G401 (cell line): ENCODE measurements at regions not wholly inside any gene's neighbourhood (a gene's known extent, or its start where the extent isn't known, plus 50 kb on each side); places are given as distances from the start of the nearest gene placed in this dataset.
"Not testable (repeated sequence)": the region's sequence is repeated elsewhere in the genome, so short reads cannot be mapped to it uniquely, and the experiment has no call there.

Source experiments
- DNase-seq: peaks from one replicate; pipeline ENCODE4 v3.0.0-alpha.2; 2015; ENCODE audit warnings: low spot score
- in situ Hi-C: cut with HindIII; loops from 2 replicates; pipeline ENCODE4 v1.10.0; 2016; ENCODE audit warnings: low sequenced_read_pairs, mixed read lengths

- DNase-seq, in situ Hi-C loops: not testable (repeated sequence)
These were observed 532.9 kb upstream of the SMIM21 start for GRCh38 chr18:75960356-75960755.

GRCh38 chr18:75959150-75959549 lies 531.6 kb upstream of the SMIM21 start:
- in situ Hi-C loops = no loop called here
- no peak for DNase-seq

- in situ Hi-C loops = no loop called here
- DNase-seq = no peak
These were observed 531.2 kb upstream of the SMIM21 start for GRCh38 chr18:75958683-75959082.

DNA sequence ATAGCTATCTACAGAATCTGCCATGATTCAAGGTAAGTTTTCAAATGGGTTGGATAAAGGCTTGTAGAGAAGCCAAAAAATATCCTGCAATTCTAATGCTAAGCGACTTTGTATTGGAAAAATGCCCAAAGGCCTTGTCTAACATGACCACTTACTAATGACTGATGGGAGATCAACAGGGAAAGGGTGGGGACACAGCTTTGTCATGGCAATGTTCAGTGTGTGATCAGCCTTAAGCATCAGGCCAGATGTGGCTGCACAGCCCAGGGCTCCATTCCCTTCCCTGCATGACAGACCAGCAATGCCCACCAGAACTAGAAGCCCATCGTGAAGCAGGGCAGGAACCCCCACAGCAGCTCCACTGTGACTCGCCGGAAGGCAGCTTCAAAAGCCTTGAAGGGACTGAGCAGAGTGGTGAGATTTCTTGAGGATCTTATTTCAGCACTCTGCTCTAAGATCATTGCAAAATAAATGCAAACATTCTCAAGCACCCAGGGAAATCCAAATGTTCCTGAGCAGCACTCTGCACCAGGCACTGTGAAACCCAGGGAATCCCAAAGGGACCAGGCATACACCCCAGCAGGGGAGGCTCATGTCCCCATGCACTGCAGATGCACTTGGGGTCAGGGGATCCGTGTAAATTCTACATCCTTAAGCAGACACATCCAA lies 517.9 kb upstream of the SMIM21 start:
- in situ Hi-C loops = no loop called here
- DNase-seq = no peak

DNA sequence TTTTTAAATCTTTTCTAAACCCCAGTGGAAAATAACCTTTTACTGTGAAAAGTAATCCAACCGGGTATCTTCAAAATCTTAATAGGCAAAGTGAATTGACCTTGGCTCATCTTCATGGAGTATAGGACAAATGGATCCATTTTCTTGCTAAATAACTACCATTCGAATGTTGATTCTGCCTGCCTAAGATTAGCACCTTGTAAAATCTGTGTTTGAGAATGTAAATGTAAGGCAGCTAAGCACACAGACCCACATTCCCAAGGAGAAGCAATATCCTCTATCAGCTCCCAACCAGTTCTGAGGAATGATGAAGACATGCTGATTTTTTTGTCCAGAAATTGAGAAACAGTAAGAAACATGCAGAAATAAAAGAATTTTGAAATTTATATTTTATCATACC lies 509.8 kb upstream of the SMIM21 start:
- no peak for DNase-seq
- in situ Hi-C loops = no loop called here

DNA sequence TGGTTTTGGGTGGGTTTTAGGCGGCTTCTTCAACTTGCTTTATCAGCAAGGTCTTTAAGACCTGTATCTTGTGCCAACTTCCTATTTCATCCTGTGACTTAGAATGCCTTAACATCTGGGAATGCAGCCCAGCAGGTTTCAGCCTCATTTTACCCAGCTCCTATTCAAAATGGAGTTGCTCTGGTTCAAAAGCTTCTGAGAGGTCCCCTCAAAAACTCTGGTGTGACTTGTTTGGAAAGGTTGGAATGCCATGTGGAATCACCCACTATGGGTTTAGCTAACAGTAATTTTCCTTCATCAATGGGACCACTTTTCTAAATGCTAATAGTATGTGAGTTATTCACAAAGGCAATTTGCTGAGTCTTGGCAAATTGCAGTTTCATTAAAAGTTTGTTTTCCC lies 509.4 kb upstream of the SMIM21 start:
- in situ Hi-C loops = no loop called here
- DNase-seq = no peak

GRCh38 chr18:75931079-75931478 lies 503.6 kb upstream of the SMIM21 start:
- in situ Hi-C loops = no loop called here
- no peak for DNase-seq

GRCh38 chr18:75928706-75929105 lies 501.2 kb upstream of the SMIM21 start:
- DNase-seq = no peak
- in situ Hi-C loops = no loop called here

GRCh38 chr18:75927791-75928190 lies 500.3 kb upstream of the SMIM21 start:
- in situ Hi-C loops = no loop called here

DNA sequence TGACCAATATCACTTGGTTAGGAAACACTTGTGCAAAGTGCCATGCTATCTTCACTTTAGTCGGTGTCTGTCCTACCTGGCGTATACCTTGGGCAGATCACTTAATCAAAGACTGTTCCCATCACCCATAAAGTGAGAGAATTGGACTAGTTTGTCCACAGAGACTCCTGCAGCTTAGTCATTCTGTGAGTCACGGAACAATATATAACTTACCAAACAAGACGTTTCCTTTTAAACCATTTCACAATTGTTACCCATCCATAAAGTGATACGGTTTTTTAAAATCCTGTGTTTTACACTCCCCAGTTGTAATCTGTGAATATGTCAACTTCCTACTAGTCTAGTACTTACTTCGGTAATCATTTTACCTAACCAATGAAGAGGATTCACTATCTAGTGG lies 499.3 kb upstream of the SMIM21 start:
- DNase-seq = no peak
- in situ Hi-C loops = no loop called here

More at GRCh38 chr18:75927791-75928190, 500.3 kb upstream of the SMIM21 start:
- no peak for DNase-seq

DNA sequence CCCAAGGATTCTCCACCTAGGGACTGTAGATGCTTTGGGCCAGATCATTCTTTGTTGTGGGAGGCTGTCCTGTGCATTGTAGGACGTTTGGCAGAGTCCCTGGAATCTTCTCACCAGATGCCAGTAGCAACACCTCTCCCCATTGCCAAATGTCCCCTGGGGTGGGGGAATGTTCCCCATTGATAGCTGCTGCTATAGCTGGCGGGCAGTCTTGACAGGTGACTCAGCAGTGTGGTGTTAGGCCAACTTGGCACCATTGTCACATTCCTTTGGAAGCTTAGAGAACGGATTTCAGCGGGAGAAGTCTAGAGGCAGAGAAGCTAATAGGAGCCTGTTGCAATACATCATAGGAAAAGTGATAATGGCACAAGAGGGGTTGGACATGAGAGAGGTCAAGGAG lies 495.7 kb upstream of the SMIM21 start:
- in situ Hi-C loops = no loop called here
- peak; percentile 79 for DNase-seq

GRCh38 chr18:75916624-75916982 lies 489.1 kb upstream of the SMIM21 start:
- peak; percentile 9 for DNase-seq
- in situ Hi-C loops = no loop called here

GRCh38 chr18:75915941-75916623 lies 488.6 kb upstream of the SMIM21 start:
- DNase-seq = peak; percentile 48
- in situ Hi-C loops = no loop called here

DNA sequence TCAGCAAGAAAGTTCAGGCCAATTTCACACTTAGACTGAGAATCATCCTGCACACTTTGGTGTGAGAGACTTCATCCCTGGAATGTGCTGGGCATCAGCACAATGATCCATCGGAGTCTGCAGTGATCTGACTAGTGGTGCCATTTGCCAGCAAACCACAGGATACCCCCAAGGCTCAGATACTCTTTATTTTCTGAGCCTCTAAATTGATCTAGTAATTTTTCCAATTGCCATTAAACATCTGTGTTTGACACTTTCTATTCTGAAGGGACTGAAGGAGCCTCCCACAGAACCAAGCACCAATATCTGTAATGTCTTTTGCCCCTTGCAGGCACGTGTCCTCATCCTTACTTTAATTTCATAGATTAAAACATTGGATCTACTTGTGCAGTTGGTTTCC lies 485.3 kb upstream of the SMIM21 start:
- in situ Hi-C loops = no loop called here

GRCh38 chr18:75904416-75904815 lies 476.9 kb upstream of the SMIM21 start:
- no peak for DNase-seq
- in situ Hi-C loops = no loop called here

More for the DNA sequence above, 485.3 kb upstream of the SMIM21 start:
- DNase-seq = no peak

- no peak for DNase-seq
- in situ Hi-C loops = no loop called here
These were observed 471.1 kb upstream of the SMIM21 start for GRCh38 chr18:75898651-75899050.

DNA sequence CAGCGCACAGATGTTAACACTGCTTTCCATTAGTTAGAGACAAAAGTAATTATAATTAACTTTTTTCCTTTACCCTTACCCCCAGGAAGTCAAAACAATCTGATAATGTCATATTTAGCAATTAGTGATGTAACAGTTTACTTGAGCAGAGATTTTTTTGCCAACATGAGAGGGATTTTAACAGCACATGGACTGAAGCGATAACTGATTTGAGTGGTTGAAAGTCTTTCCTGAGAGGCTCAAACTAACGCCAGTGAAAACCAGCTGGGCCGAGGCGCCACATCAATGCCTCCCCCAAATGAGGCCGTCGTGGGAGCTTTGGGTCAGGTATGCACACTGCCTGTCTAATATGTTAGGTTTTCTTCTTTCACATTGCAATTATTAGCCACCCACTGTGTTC lies 469.9 kb upstream of the SMIM21 start:
- in situ Hi-C loops = no loop called here
- DNase-seq = no peak

DNA sequence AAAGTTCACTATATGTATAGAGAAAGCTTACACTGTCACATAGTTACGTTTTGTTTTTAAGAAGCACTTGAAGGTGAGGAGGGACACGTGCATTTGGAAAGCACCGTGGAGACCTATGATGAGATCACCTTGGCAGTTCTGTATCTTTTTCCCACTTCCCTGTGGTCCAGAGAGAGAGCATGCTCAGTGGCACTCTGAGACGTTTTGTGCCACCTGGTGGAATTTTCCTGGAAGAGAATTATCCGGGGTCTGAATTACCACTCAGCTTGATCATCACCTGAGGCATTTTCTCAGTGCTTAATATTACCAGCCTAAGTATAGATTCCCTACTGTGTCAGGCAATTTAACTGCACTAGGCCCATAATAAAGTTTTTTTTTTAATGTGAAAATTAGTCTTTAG lies 469.4 kb upstream of the SMIM21 start:
- DNase-seq = peak; percentile 3
- in situ Hi-C loops = no loop called here

GRCh38 chr18:75895135-75895534 lies 467.6 kb upstream of the SMIM21 start:
- no peak for DNase-seq
- in situ Hi-C loops = no loop called here

DNA sequence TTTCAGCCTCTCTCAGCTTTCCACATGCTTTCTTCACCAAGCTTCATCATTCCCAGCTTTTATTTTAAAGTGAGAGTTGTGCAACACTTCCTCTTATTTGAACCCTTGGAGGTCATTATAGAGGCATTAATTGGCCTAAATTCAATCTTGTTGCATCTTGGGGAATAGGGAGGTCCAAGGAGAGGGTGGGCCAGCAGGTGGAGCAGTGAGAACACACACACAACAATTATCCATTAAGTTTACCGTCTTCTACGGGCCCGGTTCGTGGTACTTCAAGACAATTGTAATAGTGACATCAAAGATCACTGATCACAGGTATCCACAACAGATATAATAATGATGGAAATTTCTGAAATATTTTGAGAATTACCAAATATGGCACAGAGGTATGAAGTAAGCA lies 457.2 kb upstream of the SMIM21 start:
- no peak for DNase-seq
- in situ Hi-C loops = no loop called here

DNA sequence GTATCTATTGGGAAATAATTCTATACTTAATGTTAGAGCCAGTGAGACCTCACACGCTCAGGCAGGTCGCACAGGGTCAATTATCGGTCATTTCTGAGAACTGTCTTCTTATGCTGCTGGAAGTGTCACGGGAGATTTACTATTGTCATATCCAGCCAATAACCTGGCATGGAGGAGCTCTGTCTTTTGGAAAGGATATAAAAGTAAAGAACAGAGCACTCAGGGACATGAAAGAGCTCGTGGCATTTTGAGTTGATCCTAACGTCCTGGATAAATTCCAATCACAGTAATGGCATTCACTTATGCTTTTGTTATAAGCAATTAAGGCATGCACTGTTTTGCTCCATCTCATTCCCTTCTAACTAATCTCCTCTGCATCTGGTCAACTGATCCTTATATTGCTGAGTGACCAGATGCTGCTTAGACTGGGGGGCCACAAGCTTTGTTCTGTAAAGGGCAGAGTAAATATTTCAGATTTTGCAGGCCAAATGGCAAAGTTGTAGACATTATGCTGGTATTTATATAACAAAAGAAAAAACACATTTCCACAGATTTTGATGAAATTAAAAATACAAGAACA lies 453.5 kb upstream of the SMIM21 start:
- in situ Hi-C loops = no loop called here
- no peak for DNase-seq
